ENCODE measurements at regions not wholly inside any gene's neighbourhood (a gene's known extent, or its start where the extent isn't known, plus 50 kb on each side); places are given as distances from the start of the nearest gene placed in this dataset.

GRCh38 chr14:104425171-104425681, 154.3 kb upstream of the C14orf180 start:
- no peak for DNase-seq (ENCODE audit: low spot score)

- DNase-seq (ENCODE audit: low spot score): no peak
Measured at GRCh38 chr14:104425763-104426646, 153.6 kb upstream of the C14orf180 start.

- DNase-seq (ENCODE audit: low spot score): no peak
Measured at GRCh38 chr14:104427131-104427851, 152.3 kb upstream of the C14orf180 start.

- DNase-seq (ENCODE audit: low spot score): no peak
Measured at GRCh38 chr14:104428333-104428851, 151.2 kb upstream of the C14orf180 start.

- no peak for DNase-seq (ENCODE audit: low spot score)
Measured at GRCh38 chr14:104428860-104429259, 150.7 kb upstream of the C14orf180 start.

- no peak for DNase-seq (ENCODE audit: low spot score)
Measured at GRCh38 chr14:104429291-104429861, 150.2 kb upstream of the C14orf180 start.

- DNase-seq (ENCODE audit: low spot score): no peak
Measured at GRCh38 chr14:104431351-104431928, 148.1 kb upstream of the C14orf180 start.

GRCh38 chr14:104431929-104432541, 147.5 kb upstream of the C14orf180 start:
- no peak for DNase-seq (ENCODE audit: low spot score)

- DNase-seq (ENCODE audit: low spot score): no peak
Measured at GRCh38 chr14:104432611-104433231, 146.8 kb upstream of the C14orf180 start.

- DNase-seq (ENCODE audit: low spot score): no peak
Measured at GRCh38 chr14:104433401-104434213, 146.0 kb upstream of the C14orf180 start.

- DNase-seq (ENCODE audit: low spot score): no peak
Measured at GRCh38 chr14:104434214-104435076, 145.1 kb upstream of the C14orf180 start.

- no peak for DNase-seq (ENCODE audit: low spot score)
Measured at GRCh38 chr14:104435147-104436046, 144.2 kb upstream of the C14orf180 start.

GRCh38 chr14:104436047-104436591, 143.4 kb upstream of the C14orf180 start:
- DNase-seq (ENCODE audit: low spot score): peak; percentile 4

- DNase-seq (ENCODE audit: low spot score): peak; percentile 5
Measured at GRCh38 chr14:104436741-104437701, 142.5 kb upstream of the C14orf180 start.

- DNase-seq (ENCODE audit: low spot score): no peak
Measured at GRCh38 chr14:104437703-104438102, 141.9 kb upstream of the C14orf180 start.

- DNase-seq (ENCODE audit: low spot score): no peak
Measured at GRCh38 chr14:104438166-104438887, 141.2 kb upstream of the C14orf180 start.

Measured in HT-29 (cell line).